Vagina (tissue), 2 donors: ENCODE measurements at regions not wholly inside any gene's neighbourhood (a gene's known extent, or its start where the extent isn't known, plus 50 kb on each side); places are given as distances from the start of the nearest gene placed in this dataset.
"Not testable (repeated sequence)": the region's sequence is repeated elsewhere in the genome, so short reads cannot be mapped to it uniquely, and the experiment has no call there.

ENCODE experiments used
- POLR2A ChIP-seq, 2 donors: fragments of 450-650 bp; IDR thresholded peaks; one replicate each; pipeline ENCODE4 v1.6.1; 2017; ENCODE audit warnings: antibody characterized with exemption in 2 of 2, mild to moderate bottlenecking in 2 of 2, moderate library complexity in 2 of 2
- POLR2AphosphoS5 ChIP-seq, 2 donors: sonication (generic); formaldehyde crosslinking; IDR thresholded peaks; one replicate each; pipeline ENCODE4 v1.9.0; 2017; ENCODE audit warnings: antibody characterized with exemption in 2 of 2, mild to moderate bottlenecking in 2 of 2, low read depth in 1 of 2; ENCODE audit not compliant: insufficient read depth in 1 of 2
- TF ChIP-seq, protein P1 (sequence below), 3 experiments: fragments of 450-650 bp in 2 of 3; fragments of 200-600 bp in 1 of 3; sonication (generic) in 1 of 3; IDR thresholded peaks; one replicate each; pipeline ENCODE4 v1.5.1; 2017 to 2019; ENCODE audit warnings: antibody characterized with exemption in 3 of 3, mild to moderate bottlenecking in 2 of 3, moderate library complexity in 2 of 3

DNA sequence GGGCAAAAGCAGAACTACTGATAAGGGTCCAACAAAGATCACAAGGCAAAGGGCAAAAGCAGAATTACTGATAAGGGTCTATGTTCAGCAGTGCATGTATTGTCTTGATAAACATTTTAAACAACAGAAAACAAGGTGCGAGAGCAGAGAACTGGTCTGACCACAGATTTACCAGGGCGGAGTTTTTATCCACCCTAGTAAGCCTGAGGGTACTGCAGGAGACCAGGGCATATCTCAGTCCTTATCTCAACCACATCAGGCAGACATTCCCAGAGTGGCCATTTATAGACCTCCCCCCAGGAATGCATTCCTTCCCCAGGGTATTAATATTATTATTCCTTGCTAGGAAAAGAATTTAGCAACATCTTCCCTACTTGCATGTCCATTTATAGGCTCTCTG lies 138.2 kb upstream of the EDNRB start:
- TF ChIP-seq, protein P1, sequence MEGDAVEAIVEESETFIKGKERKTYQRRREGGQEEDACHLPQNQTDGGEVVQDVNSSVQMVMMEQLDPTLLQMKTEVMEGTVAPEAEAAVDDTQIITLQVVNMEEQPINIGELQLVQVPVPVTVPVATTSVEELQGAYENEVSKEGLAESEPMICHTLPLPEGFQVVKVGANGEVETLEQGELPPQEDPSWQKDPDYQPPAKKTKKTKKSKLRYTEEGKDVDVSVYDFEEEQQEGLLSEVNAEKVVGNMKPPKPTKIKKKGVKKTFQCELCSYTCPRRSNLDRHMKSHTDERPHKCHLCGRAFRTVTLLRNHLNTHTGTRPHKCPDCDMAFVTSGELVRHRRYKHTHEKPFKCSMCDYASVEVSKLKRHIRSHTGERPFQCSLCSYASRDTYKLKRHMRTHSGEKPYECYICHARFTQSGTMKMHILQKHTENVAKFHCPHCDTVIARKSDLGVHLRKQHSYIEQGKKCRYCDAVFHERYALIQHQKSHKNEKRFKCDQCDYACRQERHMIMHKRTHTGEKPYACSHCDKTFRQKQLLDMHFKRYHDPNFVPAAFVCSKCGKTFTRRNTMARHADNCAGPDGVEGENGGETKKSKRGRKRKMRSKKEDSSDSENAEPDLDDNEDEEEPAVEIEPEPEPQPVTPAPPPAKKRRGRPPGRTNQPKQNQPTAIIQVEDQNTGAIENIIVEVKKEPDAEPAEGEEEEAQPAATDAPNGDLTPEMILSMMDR (IDR thresholded peaks at IDR 0.05), result not testable (repeated sequence)
- not testable (repeated sequence) for TF ChIP-seq POLR2A (IDR thresholded peaks at IDR 0.05); POLR2AphosphoS5 (IDR thresholded peaks at IDR 0.05; ENCODE audit: insufficient read depth in 1 of 2, low read depth in 1 of 2)
